ENCODE measurements at regions not wholly inside any gene's neighbourhood (a gene's known extent, or its start where the extent isn't known, plus 50 kb on each side); places are given as distances from the start of the nearest gene placed in this dataset.
"Not testable (repeated sequence)": the region's sequence is repeated elsewhere in the genome, so short reads cannot be mapped to it uniquely, and the experiment has no call there.

DNA sequence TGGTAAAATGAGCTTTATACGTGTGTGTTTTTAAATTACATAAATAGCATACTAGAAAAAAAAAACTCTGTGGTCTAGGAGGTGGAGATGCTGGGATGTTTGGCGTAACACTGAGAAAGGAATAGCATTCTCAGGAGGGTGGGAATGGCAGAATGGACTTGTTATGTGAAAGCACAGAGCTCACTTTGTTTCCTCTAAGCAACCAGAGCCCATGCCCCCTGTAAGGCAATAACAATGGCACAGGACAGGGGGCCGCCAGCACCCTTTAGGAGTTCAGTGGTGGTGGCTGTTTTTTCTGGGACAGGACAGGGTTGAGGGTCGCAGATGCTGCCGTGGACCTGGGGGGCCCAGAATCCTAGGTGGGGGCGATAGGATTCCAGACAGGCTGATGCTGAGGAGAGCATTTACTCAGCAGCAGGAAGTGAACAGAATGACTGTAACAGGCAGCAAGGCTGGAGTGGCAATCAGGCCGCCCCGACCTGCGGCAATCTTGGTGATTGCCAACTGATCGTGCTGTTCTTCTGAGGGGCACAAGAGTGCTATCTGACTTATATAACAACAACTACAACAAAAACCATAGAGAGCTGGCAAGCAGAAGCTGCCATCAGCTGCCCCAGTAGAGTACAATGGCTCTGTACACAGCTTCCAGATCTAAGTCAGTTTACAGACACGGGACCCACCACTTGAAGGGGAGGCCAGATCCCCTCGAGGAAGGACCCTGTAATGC, 160.4 kb downstream of the UACA start:
- no peak overlapping the region for H3K27ac ChIP-seq
- no peak for DNase-seq (ENCODE audit: low read depth, low spot score)

DNA sequence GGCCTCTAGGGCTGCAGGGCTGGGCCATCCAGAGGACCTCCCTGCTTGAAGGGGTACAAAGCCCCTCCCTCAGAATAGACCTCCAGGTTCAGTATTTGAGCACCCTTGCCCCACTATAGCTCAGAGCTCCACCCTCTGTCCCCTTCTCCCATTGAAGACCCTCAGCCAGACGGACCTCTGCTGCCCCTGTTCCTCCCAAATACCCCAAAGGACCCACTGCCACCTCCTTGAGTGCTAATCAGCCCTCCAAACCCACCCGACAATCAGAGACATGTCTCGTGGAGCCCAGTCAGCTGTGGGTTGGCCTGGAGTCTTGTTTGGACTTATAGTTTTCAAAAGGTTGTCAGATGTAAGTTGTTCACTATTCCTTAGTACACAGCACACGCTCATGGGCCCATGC, 161.1 kb downstream of the UACA start:
- DNase-seq (ENCODE audit: low read depth, low spot score): no peak

GRCh38 chr15:70597945-70598344, 165.4 kb downstream of the UACA start:
- no peak for DNase-seq (ENCODE audit: low read depth, low spot score)
- H3K27ac ChIP-seq: no peak overlapping the region

More for the DNA sequence above, 161.1 kb downstream of the UACA start:
- H3K27ac ChIP-seq: no peak overlapping the region

GRCh38 chr15:70597056-70597603, 166.2 kb downstream of the UACA start:
- no peak overlapping the region for H3K27ac ChIP-seq
- no peak for DNase-seq (ENCODE audit: low read depth, low spot score)

- H3K27ac ChIP-seq: no peak overlapping the region
- DNase-seq (ENCODE audit: low read depth, low spot score): peak; percentile 86
These were observed 166.9 kb downstream of the UACA start for GRCh38 chr15:70596354-70597055.

GRCh38 chr15:70593795-70594194, 169.6 kb downstream of the UACA start:
- DNase-seq (ENCODE audit: low read depth, low spot score): no peak

GRCh38 chr15:70589728-70590127, 173.6 kb downstream of the UACA start:
- no peak for DNase-seq (ENCODE audit: low read depth, low spot score)
- no peak overlapping the region for H3K27ac ChIP-seq

More at GRCh38 chr15:70593795-70594194, 169.6 kb downstream of the UACA start:
- no peak overlapping the region for H3K27ac ChIP-seq

GRCh38 chr15:70589221-70589620, 174.1 kb downstream of the UACA start:
- DNase-seq (ENCODE audit: low read depth, low spot score): no peak
- no peak overlapping the region for H3K27ac ChIP-seq

DNA sequence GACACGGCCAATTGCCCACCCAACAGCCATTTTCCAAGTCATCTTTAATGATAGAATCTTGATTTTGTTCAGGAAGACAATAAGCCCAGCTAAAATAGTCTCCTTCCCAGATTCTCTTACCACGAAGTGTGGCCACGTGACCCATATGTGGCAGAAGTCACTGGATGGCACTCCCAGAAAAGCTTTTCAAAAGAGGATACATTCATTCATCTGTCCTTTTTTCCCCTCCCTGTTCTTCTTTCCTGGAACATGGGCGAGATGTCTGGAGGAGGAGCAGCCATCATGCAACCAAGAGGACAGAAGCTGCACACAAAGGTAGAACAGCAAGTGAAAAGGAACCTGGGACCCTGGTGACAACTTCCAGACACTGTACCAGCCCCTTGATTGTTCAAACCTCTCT, 174.7 kb downstream of the UACA start:
- DNase-seq (ENCODE audit: low read depth, low spot score): no peak
- no peak overlapping the region for H3K27ac ChIP-seq

- DNase-seq (ENCODE audit: low read depth, low spot score): no peak
- H3K27ac ChIP-seq: no peak overlapping the region
These were observed 175.3 kb downstream of the UACA start for GRCh38 chr15:70587896-70588567.

DNA sequence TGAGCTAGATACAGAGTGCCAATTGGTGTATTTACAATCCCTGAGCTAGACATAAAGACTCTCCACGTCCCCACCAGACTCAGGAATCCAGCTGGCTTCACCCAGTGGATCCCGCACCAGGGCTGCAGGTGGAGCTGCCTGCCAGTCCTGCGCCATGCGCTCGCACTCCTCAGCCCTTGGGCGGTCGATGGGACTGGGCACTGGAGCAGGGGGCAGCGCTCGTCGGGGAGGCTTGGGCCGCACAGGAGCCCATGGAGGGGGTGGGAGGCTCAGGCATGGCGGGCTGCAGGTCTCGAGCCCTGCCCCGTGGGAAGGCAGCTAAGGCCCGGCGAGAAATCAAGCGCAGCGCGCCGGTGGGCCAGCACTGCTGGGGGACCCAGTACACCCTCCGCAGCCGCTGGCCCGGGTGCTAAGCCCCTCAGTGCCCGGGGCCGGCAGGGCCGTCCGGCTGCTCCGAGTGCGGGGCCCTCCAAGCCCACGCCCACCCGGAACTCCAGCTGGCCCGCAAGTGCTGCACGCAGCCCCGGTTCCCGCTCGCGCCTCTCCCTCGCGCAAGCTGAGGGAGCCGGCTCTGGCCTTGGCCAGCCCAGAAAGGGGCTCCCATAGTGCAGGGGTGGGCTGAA, 176.2 kb downstream of the UACA start:
- H3K27ac ChIP-seq; DNase-seq (ENCODE audit: low read depth, low spot score): not testable (repeated sequence)

DNA sequence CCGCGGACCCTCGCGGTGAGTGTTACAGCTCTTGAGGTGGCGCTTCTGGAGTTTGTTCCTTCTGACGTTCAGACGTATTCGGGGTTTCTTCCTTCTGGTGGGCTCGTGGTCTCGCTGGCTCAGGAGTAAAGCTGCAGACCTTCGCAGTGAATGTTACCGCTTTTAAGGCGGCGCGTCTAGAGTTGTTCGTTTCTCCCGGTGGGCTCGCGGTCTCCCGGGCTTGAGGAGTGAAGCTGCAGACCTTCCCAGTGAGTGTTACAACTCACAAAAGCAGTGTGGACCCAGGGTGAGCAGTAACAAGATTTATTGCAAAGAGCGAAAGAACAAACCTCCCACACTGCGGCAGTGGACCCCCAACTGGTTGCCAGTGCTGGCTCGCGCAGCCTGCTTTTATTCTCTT, 177.1 kb downstream of the UACA start:
- no peak for DNase-seq (ENCODE audit: low read depth, low spot score)
- no peak overlapping the region for H3K27ac ChIP-seq

DNA sequence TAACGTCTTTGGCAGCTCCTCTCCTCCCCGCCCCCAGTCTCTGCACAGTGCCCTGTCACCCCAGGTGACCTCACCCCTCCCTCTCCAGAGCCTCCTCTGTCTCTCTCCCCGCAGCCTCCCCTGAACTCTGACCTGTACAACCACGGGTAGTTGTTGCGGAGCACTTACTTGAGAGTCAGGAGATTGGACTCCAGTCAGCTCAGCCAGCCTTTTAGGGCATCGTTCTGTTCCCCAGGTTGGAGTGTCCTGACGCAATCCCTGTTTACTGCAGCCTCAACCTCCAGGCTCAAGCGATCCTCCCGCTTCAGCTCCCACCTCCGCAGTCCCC, 177.7 kb downstream of the UACA start:
- DNase-seq (ENCODE audit: low read depth, low spot score): no peak
- H3K27ac ChIP-seq: no peak overlapping the region

DNA sequence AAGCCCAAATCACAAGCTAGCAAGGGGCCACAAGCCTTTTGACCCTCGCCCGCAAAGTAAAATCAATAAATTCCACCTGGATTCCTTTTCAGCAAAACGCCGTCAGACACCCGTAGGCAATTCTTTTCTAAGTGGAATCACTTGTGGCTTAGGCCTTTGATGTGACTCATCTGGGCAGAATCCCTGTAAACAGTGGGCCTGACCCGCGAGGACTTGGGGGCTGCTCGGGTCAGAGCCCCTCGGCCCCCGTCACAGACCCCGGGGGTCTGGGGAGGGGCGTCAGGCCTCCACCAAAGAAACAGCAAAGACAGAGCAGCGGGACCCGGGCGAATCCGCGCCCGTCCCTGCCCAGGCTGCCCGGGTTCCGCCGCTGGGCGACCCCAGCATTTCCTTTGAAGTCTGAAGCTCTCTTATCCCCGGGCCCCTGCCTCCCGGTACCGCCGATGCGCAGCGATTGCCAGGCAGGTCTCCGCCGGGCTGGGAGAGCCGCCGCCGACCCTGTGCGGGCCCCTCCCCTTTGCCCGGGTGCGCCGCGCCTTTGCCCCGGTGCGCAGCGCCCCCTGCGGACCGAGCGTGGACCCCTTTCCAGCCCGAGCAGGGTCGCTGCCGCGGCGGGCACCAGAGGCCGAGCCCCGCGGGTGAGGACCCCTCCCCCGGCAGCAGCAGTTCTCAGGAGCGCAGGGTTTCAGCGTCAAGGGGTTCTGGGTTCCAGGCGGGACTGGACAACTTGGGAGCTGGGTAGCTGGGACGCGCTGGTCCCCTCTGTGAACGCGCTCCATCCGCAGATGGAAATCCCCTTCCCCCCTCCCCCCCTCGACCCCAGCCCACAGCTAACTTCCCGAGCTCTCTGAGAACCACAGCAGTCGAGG, 178.3 kb downstream of the UACA start:
- DNase-seq (ENCODE audit: low read depth, low spot score): no peak
- no peak overlapping the region for H3K27ac ChIP-seq

DNA sequence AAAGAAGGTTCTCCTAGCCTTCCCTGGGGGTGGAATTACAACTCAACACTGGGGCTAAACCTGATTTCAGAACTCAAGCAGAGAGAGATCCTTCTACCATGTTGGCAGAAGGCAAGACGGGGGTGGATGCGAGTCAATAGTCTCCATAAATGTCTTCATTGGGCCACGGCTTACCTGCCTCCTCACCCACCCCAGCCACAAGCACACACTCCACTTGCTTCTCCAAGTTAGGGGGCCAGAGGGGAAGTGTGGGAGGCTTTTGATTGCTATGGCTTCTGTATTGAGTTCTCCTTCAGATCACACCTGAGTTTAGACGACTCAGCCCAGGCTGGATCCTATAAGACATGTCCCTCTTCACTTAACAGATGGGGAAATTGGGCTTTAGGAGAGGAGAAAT, 178.9 kb downstream of the UACA start:
- no peak overlapping the region for H3K27ac ChIP-seq
- no peak for DNase-seq (ENCODE audit: low read depth, low spot score)

- DNase-seq (ENCODE audit: low read depth, low spot score): no peak
These were observed 180.4 kb downstream of the UACA start for GRCh38 chr15:70583006-70583405.

GRCh38 chr15:70582143-70582945, 181.0 kb downstream of the UACA start:
- DNase-seq (ENCODE audit: low read depth, low spot score): no peak
- no peak overlapping the region for H3K27ac ChIP-seq

More at GRCh38 chr15:70583006-70583405, 180.4 kb downstream of the UACA start:
- no peak overlapping the region for H3K27ac ChIP-seq

DNA sequence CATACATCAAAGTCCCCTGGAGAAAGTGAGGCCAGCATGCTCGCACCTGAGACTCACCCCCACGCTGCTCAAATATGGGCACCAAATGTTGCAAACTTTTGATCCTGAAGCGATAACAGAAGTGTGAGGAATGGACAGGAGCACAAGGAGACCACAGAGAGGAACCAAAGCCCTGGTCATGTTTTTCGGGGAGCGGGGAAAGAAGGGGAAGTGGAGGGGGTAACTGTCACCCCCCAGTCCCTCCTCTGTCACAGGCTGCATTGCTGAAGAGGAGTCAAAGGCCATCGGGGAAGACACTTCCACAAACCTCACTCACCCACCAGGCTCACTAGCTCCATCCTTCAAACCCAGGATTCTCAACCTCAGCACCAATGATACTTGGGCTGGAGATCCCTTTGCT, 182.4 kb downstream of the UACA start:
- no peak for DNase-seq (ENCODE audit: low read depth, low spot score)
- no peak overlapping the region for H3K27ac ChIP-seq

- H3K27ac ChIP-seq: no peak overlapping the region
- DNase-seq (ENCODE audit: low read depth, low spot score): no peak
These were observed 183.1 kb downstream of the UACA start for GRCh38 chr15:70580286-70580685.

Measured in epithelial cell of prostate (primary cell).